Hepatocyte (in vitro differentiated cells): ENCODE measurements at regions not wholly inside any gene's neighbourhood (a gene's known extent, or its start where the extent isn't known, plus 50 kb on each side); places are given as distances from the start of the nearest gene placed in this dataset.

Source experiments
- EZH2 ChIP-seq: fragments of 200-600 bp; sonication (generic); IDR thresholded peaks from 2 replicates; pipeline ENCODE4 v1.6.1; 2016; ENCODE audit warnings: antibody characterized with exemption, mild to moderate bottlenecking, borderline replicate concordance
- EZH2phosphoT487 ChIP-seq: fragments of 200-600 bp; sonication (generic); IDR thresholded peaks from one replicate; pipeline ENCODE4 v1.6.1; 2018; ENCODE audit warnings: antibody characterized with exemption, mild to moderate bottlenecking, low read depth, moderate library complexity; ENCODE audit not compliant: unreplicated experiment, severe bottlenecking
- TF ChIP-seq, protein P1 (sequence below): fragments of 200-600 bp; sonication (generic); IDR thresholded peaks from 2 replicates; pipeline ENCODE4 v1.5.1; 2016; ENCODE audit warnings: antibody characterized with exemption, mild to moderate bottlenecking; ENCODE audit not compliant: poor library complexity

- TF ChIP-seq, protein P1, sequence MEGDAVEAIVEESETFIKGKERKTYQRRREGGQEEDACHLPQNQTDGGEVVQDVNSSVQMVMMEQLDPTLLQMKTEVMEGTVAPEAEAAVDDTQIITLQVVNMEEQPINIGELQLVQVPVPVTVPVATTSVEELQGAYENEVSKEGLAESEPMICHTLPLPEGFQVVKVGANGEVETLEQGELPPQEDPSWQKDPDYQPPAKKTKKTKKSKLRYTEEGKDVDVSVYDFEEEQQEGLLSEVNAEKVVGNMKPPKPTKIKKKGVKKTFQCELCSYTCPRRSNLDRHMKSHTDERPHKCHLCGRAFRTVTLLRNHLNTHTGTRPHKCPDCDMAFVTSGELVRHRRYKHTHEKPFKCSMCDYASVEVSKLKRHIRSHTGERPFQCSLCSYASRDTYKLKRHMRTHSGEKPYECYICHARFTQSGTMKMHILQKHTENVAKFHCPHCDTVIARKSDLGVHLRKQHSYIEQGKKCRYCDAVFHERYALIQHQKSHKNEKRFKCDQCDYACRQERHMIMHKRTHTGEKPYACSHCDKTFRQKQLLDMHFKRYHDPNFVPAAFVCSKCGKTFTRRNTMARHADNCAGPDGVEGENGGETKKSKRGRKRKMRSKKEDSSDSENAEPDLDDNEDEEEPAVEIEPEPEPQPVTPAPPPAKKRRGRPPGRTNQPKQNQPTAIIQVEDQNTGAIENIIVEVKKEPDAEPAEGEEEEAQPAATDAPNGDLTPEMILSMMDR, result no peak
- no peak for TF ChIP-seq EZH2
- TF ChIP-seq EZH2phosphoT487, result no peak
Observed at GRCh38 chr22:47411006-47411405, 648.6 kb downstream of the TBC1D22A start.
